WTC11 (cell line): ENCODE measurements at regions not wholly inside any gene's neighbourhood (a gene's known extent, or its start where the extent isn't known, plus 50 kb on each side); places are given as distances from the start of the nearest gene placed in this dataset.

Experiments
- ATAC-seq: fragments of 200-7000 bp; cut with Tn5 transposase; 2 replicates; pipeline ENCODE4 v1.10.0; 2021; ENCODE audit warnings: mild to moderate bottlenecking, moderate library complexity
- CTCF ChIA-PET: fragments of 300-600 bp; sonication (Branson Sonifier 250); formaldehyde crosslinking; loops from one replicate; lab custom pipeline; 2021; ENCODE audit warnings: antibody characterized with exemption; lab: Charles Lee
- POLR2A ChIA-PET: fragments of 350-600 bp; sonication (Branson Sonifier 250); formaldehyde crosslinking; loops from one replicate; lab custom pipeline; 2021; ENCODE audit warnings: antibody characterized with exemption; lab: Charles Lee
- DNase-seq: peaks from one replicate; pipeline ENCODE4 v3.0.0; 2021; ENCODE audit warnings: low spot score
- H3K27ac Mint-ChIP-seq: 2 replicates; pipeline ENCODE4 v1.8.0; 2021; ENCODE audit warnings: mixed read lengths
- H3K27me3 Mint-ChIP-seq: 2 replicates; pipeline ENCODE4 v1.8.0; 2021; ENCODE audit warnings: low read depth, mild to moderate bottlenecking, moderate library complexity, mixed read lengths
- H3K36me3 Mint-ChIP-seq: 2 replicates; pipeline ENCODE4 v1.8.0; 2021; ENCODE audit warnings: mixed read lengths
- H3K4me1 Mint-ChIP-seq: 2 replicates; pipeline ENCODE4 v1.8.0; 2022; ENCODE audit warnings: mixed read lengths
- H3K4me3 Mint-ChIP-seq: 2 replicates; pipeline ENCODE4 v1.8.0; 2021; ENCODE audit warnings: mild to moderate bottlenecking, moderate library complexity, mixed read lengths
- H3K9me3 Mint-ChIP-seq: 2 replicates; pipeline ENCODE4 v1.8.0; 2021; ENCODE audit warnings: mixed read lengths
- ATF2 ChIP-seq: sonication (generic); formaldehyde crosslinking; IDR thresholded peaks from 2 replicates; pipeline ENCODE4 v1.8.1; 2022; ENCODE audit warnings: low read depth, missing genetic modification reagents, borderline replicate concordance
- FOXJ3 ChIP-seq: sonication (generic); formaldehyde crosslinking; IDR thresholded peaks from 2 replicates; pipeline ENCODE4 v1.9.0; 2021; ENCODE audit warnings: missing genetic modification reagents, mild to moderate bottlenecking, borderline replicate concordance
- FOXK1 ChIP-seq: sonication (generic); formaldehyde crosslinking; IDR thresholded peaks from 2 replicates; pipeline ENCODE4 v1.8.0; 2022; ENCODE audit warnings: mild to moderate bottlenecking, moderate library complexity, missing genetic modification reagents
- FOXP1 ChIP-seq: sonication (generic); formaldehyde crosslinking; IDR thresholded peaks from 2 replicates; pipeline ENCODE4 v1.8.0; 2022; ENCODE audit warnings: missing genetic modification reagents, mild to moderate bottlenecking, moderate library complexity, borderline replicate concordance
- GTF2I ChIP-seq: fragments of 250-450 bp; sonication (Bioruptor Pico); conservative IDR thresholded peaks from 2 replicates; pipeline ENCODE4 v1.4.0; 2021; ENCODE audit warnings: mild to moderate bottlenecking
- HMGA2 ChIP-seq: fragments of 250-450 bp; sonication (Bioruptor Pico); IDR thresholded peaks from 2 replicates; pipeline ENCODE4 v1.4.0; 2021; ENCODE audit warnings: mild to moderate bottlenecking, moderate library complexity
- JUN ChIP-seq: sonication (generic); formaldehyde crosslinking; IDR thresholded peaks from 2 replicates; pipeline ENCODE4 v1.8.0; 2023; ENCODE audit warnings: mild to moderate bottlenecking, missing genetic modification reagents
- MYBL2 ChIP-seq: sonication (generic); formaldehyde crosslinking; IDR thresholded peaks from 2 replicates; pipeline ENCODE4 v1.8.1; 2023; ENCODE audit warnings: mild to moderate bottlenecking, moderate library complexity, missing genetic modification reagents
- NFE2L1 ChIP-seq: sonication (generic); formaldehyde crosslinking; IDR thresholded peaks from 2 replicates; pipeline ENCODE4 v1.8.1; 2023; ENCODE audit warnings: missing genetic modification reagents
- NR1H2 ChIP-seq: sonication (generic); formaldehyde crosslinking; IDR thresholded peaks from 2 replicates; pipeline ENCODE4 v1.9.0; 2021; ENCODE audit warnings: mild to moderate bottlenecking, moderate library complexity, missing genetic modification reagents
- NR2C2 ChIP-seq: sonication (generic); formaldehyde crosslinking; IDR thresholded peaks from 2 replicates; pipeline ENCODE4 v1.8.0; 2022; ENCODE audit warnings: mild to moderate bottlenecking, missing genetic modification reagents
- NR3C1 ChIP-seq: sonication (generic); formaldehyde crosslinking; conservative IDR thresholded peaks from 2 replicates; pipeline ENCODE4 v1.8.1; 2023; ENCODE audit warnings: low read depth, mild to moderate bottlenecking, missing genetic modification reagents
- RELA ChIP-seq: sonication (generic); formaldehyde crosslinking; IDR thresholded peaks from 2 replicates; pipeline ENCODE4 v1.8.1; 2022; ENCODE audit warnings: missing genetic modification reagents, mild to moderate bottlenecking, borderline replicate concordance
- SMAD3 ChIP-seq: sonication (generic); formaldehyde crosslinking; IDR thresholded peaks from 2 replicates; pipeline ENCODE4 v1.8.0; 2022; ENCODE audit warnings: missing genetic modification reagents, mild to moderate bottlenecking, borderline replicate concordance
- SOX15 ChIP-seq: fragments of 250-450 bp; sonication (Bioruptor Pico); IDR thresholded peaks from 2 replicates; pipeline ENCODE4 v1.9.0; 2021; ENCODE audit warnings: mild to moderate bottlenecking
- SP1 ChIP-seq: sonication (generic); formaldehyde crosslinking; conservative IDR thresholded peaks from 2 replicates; pipeline ENCODE4 v1.8.1; 2022; ENCODE audit warnings: missing genetic modification reagents
- TCF7 ChIP-seq: sonication (generic); formaldehyde crosslinking; IDR thresholded peaks from 2 replicates; pipeline ENCODE4 v1.8.0; 2022; ENCODE audit warnings: mild to moderate bottlenecking, low read depth, missing genetic modification reagents, moderate library complexity
- USF1 ChIP-seq: sonication (generic); formaldehyde crosslinking; IDR thresholded peaks from 2 replicates; pipeline ENCODE4 v1.8.0; 2022; ENCODE audit warnings: mild to moderate bottlenecking, missing genetic modification reagents
- ZNF396 ChIP-seq: fragments of 250-450 bp; sonication (Bioruptor Pico); IDR thresholded peaks from 2 replicates; pipeline ENCODE4 v1.8.0; 2021; ENCODE audit warnings: mild to moderate bottlenecking, moderate library complexity, borderline replicate concordance
- ZNF423 ChIP-seq: fragments of 250-450 bp; sonication (Bioruptor Pico); IDR thresholded peaks from 2 replicates; pipeline ENCODE4 v2.1.2; 2022; ENCODE audit warnings: mild to moderate bottlenecking, moderate library complexity
- TF ChIP-seq, protein P1 (sequence below): sonication (generic); formaldehyde crosslinking; IDR thresholded peaks from 2 replicates; pipeline ENCODE4 v1.8.1; 2023; ENCODE audit warnings: mild to moderate bottlenecking, missing genetic modification reagents
- TF ChIP-seq, protein P2 (sequence below): fragments of 250-450 bp; sonication (Bioruptor Pico); IDR thresholded peaks from 2 replicates; pipeline ENCODE4 v1.9.0; 2021; ENCODE audit warnings: mild to moderate bottlenecking
- TF ChIP-seq, protein P3 (sequence below): sonication (generic); formaldehyde crosslinking; IDR thresholded peaks from 2 replicates; pipeline ENCODE4 v1.8.1; 2023; ENCODE audit warnings: mild to moderate bottlenecking, missing genetic modification reagents, moderate library complexity
- TF ChIP-seq, protein P4 (sequence below): sonication (generic); formaldehyde crosslinking; IDR thresholded peaks from 2 replicates; pipeline ENCODE4 v1.8.1; 2022; ENCODE audit warnings: mild to moderate bottlenecking, missing genetic modification reagents, moderate library complexity, borderline replicate concordance
- TF ChIP-seq, protein P5 (sequence below): sonication (generic); formaldehyde crosslinking; IDR thresholded peaks from 2 replicates; pipeline ENCODE4 v1.8.1; 2023; ENCODE audit warnings: mild to moderate bottlenecking, missing genetic modification reagents, moderate library complexity

DNA sequence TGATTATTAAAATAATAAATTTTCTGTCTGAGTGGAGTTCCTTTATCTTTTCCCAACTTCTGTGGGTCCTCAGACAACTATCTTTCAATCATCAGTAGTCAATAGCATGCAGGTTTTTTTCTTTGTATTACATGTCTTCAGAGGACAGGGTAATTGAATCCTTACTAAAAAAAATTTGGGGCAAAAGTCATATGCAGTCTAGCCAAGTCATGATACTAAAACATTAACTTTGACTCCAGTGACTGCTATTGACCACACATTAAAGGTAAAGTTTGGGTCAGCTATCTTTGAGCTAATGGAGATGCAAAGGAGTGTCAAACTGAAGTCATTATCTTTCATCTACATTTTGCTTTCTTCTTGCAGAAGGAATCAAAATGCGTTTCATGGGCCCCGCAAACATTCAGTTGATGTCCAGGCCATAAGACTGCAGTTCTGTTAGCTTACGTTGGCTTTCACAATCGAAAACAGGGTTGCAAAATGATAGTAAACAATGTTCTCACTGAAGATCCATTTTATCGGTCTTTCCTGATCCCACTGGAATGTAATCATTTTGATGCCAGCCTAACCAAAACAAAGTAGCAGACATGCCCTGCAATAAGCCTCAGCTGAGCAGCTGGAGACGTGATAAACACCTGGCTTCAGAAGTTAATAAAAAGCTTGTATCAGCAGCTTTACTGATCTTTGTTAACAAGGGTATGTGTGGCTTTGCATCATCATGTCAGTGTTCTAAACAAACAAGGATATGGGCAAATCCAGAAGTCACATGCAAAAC is 186.1 kb upstream of the PRLR start:
- no peak for TF ChIP-seq MYBL2
- no peak for TF ChIP-seq SOX15 (CRISPR knock-in tag)
- TF ChIP-seq, protein P1, sequence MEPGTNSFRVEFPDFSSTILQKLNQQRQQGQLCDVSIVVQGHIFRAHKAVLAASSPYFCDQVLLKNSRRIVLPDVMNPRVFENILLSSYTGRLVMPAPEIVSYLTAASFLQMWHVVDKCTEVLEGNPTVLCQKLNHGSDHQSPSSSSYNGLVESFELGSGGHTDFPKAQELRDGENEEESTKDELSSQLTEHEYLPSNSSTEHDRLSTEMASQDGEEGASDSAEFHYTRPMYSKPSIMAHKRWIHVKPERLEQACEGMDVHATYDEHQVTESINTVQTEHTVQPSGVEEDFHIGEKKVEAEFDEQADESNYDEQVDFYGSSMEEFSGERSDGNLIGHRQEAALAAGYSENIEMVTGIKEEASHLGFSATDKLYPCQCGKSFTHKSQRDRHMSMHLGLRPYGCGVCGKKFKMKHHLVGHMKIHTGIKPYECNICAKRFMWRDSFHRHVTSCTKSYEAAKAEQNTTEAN (CRISPR knock-in tag), result no peak
- no peak for TF ChIP-seq ZNF423
- no peak for TF ChIP-seq FOXK1 (CRISPR knock-in tag)
- TF ChIP-seq NR2C2, result no peak
- TF ChIP-seq, protein P2, sequence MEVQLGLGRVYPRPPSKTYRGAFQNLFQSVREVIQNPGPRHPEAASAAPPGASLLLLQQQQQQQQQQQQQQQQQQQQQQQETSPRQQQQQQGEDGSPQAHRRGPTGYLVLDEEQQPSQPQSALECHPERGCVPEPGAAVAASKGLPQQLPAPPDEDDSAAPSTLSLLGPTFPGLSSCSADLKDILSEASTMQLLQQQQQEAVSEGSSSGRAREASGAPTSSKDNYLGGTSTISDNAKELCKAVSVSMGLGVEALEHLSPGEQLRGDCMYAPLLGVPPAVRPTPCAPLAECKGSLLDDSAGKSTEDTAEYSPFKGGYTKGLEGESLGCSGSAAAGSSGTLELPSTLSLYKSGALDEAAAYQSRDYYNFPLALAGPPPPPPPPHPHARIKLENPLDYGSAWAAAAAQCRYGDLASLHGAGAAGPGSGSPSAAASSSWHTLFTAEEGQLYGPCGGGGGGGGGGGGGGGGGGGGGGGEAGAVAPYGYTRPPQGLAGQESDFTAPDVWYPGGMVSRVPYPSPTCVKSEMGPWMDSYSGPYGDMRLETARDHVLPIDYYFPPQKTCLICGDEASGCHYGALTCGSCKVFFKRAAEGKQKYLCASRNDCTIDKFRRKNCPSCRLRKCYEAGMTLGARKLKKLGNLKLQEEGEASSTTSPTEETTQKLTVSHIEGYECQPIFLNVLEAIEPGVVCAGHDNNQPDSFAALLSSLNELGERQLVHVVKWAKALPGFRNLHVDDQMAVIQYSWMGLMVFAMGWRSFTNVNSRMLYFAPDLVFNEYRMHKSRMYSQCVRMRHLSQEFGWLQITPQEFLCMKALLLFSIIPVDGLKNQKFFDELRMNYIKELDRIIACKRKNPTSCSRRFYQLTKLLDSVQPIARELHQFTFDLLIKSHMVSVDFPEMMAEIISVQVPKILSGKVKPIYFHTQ (CRISPR knock-in tag), result no peak
- no peak for TF ChIP-seq HMGA2 (CRISPR knock-in tag)
- TF ChIP-seq RELA (CRISPR knock-in tag), result no peak
- TF ChIP-seq, protein P3, sequence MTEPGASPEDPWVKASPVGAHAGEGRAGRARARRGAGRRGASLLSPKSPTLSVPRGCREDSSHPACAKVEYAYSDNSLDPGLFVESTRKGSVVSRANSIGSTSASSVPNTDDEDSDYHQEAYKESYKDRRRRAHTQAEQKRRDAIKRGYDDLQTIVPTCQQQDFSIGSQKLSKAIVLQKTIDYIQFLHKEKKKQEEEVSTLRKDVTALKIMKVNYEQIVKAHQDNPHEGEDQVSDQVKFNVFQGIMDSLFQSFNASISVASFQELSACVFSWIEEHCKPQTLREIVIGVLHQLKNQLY (CRISPR knock-in tag), result no peak
- no peak for TF ChIP-seq NR3C1 (CRISPR knock-in tag)
- no peak for TF ChIP-seq SP1 (CRISPR knock-in tag)
- no peak for TF ChIP-seq ZNF396 (CRISPR knock-in tag)
- TF ChIP-seq TCF7 (CRISPR knock-in tag), result no peak
- no peak for TF ChIP-seq ATF2 (CRISPR knock-in tag)
- TF ChIP-seq GTF2I (CRISPR knock-in tag), result no peak
- no peak for TF ChIP-seq NFE2L1 (CRISPR knock-in tag)
- TF ChIP-seq SMAD3 (CRISPR knock-in tag), result no peak
- POLR2A ChIA-PET, result no interaction called here

GRCh38 chr5:35415309-35415708 is 185.0 kb upstream of the PRLR start:
- no peak for ATAC-seq
- CTCF ChIA-PET, result interaction anchor here (1.9 kb wide), 1 partner anchor 21 kb away, joined by 5 read pairs; no protein-coding TSS in a partner anchor
- TF ChIP-seq USF1 (no peak), JUN (no peak), SOX15 (CRISPR knock-in tag) (no peak), FOXJ3 (CRISPR knock-in tag) (no peak), FOXP1 (no peak), NR1H2 (no peak)
- TF ChIP-seq, protein P4, sequence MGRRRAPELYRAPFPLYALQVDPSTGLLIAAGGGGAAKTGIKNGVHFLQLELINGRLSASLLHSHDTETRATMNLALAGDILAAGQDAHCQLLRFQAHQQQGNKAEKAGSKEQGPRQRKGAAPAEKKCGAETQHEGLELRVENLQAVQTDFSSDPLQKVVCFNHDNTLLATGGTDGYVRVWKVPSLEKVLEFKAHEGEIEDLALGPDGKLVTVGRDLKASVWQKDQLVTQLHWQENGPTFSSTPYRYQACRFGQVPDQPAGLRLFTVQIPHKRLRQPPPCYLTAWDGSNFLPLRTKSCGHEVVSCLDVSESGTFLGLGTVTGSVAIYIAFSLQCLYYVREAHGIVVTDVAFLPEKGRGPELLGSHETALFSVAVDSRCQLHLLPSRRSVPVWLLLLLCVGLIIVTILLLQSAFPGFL, result no peak
- TF ChIP-seq, protein P5, sequence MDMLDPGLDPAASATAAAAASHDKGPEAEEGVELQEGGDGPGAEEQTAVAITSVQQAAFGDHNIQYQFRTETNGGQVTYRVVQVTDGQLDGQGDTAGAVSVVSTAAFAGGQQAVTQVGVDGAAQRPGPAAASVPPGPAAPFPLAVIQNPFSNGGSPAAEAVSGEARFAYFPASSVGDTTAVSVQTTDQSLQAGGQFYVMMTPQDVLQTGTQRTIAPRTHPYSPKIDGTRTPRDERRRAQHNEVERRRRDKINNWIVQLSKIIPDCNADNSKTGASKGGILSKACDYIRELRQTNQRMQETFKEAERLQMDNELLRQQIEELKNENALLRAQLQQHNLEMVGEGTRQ (CRISPR knock-in tag), result no peak

More for the DNA sequence above, 186.1 kb upstream of the PRLR start:
- Mint-ChIP-seq H3K9me3 (peaks cover 14% of the 10 kb centered on the region), H3K27me3 (no peaks in the 10 kb centered on the region; the same call in 1 of the 2 replicates), H3K36me3 (no peaks in the 10 kb centered on the region), H3K27ac (no peak overlapping the region), H3K4me1 (no peaks in the 10 kb centered on the region), H3K4me3 (no peak overlapping the region)
- no peak for ATAC-seq
- no peak for DNase-seq
- CTCF ChIA-PET, result interaction anchor here (1.9 kb wide), 1 partner anchor 20 kb away, joined by 5 read pairs; no protein-coding TSS in a partner anchor

More at GRCh38 chr5:35415309-35415708, 185.0 kb upstream of the PRLR start:
- POLR2A ChIA-PET, result no interaction called here
- Mint-ChIP-seq H3K27ac (no peak overlapping the region), H3K4me3 (no peak overlapping the region), H3K27me3 (no peaks in the 10 kb centered on the region; the same call in 1 of the 2 replicates), H3K36me3 (no peaks in the 10 kb centered on the region), H3K4me1 (no peaks in the 10 kb centered on the region), H3K9me3 (peaks cover 18% of the 10 kb centered on the region)
- DNase-seq, result no peak
